ENCODE measurements at regions not wholly inside any gene's neighbourhood (a gene's known extent, or its start where the extent isn't known, plus 50 kb on each side); places are given as distances from the start of the nearest gene placed in this dataset.

- H3K27me3 ChIP-seq (ENCODE audit: control insufficient read depth, insufficient read depth, low read length) = no peaks in the 10 kb centered on the region
Measured at GRCh38 chr3:28118087-28118486, 123.3 kb upstream of the CMC1 start.

GRCh38 chr3:28122227-28122626, 119.2 kb upstream of the CMC1 start:
- Histone ChIP-seq H3K4me3 (ENCODE audit: low read depth, low read length) (no peak overlapping the region), H3K36me3 (ENCODE audit: control insufficient read depth, insufficient read depth, low read length) (no peaks in the 10 kb centered on the region), H3K27me3 (ENCODE audit: control insufficient read depth, insufficient read depth, low read length) (no peaks in the 10 kb centered on the region)
- no peak for DNase-seq (ENCODE audit: low read depth)
- no peak for TF ChIP-seq CTCF (IDR thresholded peaks at IDR 0.05; ENCODE audit: insufficient read depth, low read length, poor library complexity, severe bottlenecking)

More at GRCh38 chr3:28118087-28118486, 123.3 kb upstream of the CMC1 start:
- no peak for DNase-seq (ENCODE audit: low read depth)
- no peak for TF ChIP-seq CTCF (IDR thresholded peaks at IDR 0.05; ENCODE audit: insufficient read depth, low read length, poor library complexity, severe bottlenecking)
- H3K4me3 ChIP-seq (ENCODE audit: low read depth, low read length) = no peak overlapping the region
- no peaks in the 10 kb centered on the region for H3K36me3 ChIP-seq (ENCODE audit: control insufficient read depth, insufficient read depth, low read length)

- Histone ChIP-seq H3K4me3 (ENCODE audit: low read depth, low read length) (no peak overlapping the region), H3K27me3 (ENCODE audit: control insufficient read depth, insufficient read depth, low read length) (no peaks in the 10 kb centered on the region), H3K36me3 (ENCODE audit: control insufficient read depth, insufficient read depth, low read length) (no peaks in the 10 kb centered on the region)
- DNase-seq (ENCODE audit: low read depth) = no peak
- no peak for TF ChIP-seq CTCF (IDR thresholded peaks at IDR 0.05; ENCODE audit: insufficient read depth, low read length, poor library complexity, severe bottlenecking)
Measured at GRCh38 chr3:28124882-28125281, 116.5 kb upstream of the CMC1 start.

- no peak for TF ChIP-seq CTCF (IDR thresholded peaks at IDR 0.05; ENCODE audit: insufficient read depth, low read length, poor library complexity, severe bottlenecking)
- no peaks in the 10 kb centered on the region for H3K27me3 ChIP-seq (ENCODE audit: control insufficient read depth, insufficient read depth, low read length)
- DNase-seq (ENCODE audit: low read depth) = no peak
Measured at GRCh38 chr3:28125342-28125741, 116.1 kb upstream of the CMC1 start.

GRCh38 chr3:28130836-28131235, 110.6 kb upstream of the CMC1 start:
- DNase-seq (ENCODE audit: low read depth) = no peak
- TF ChIP-seq CTCF (IDR thresholded peaks at IDR 0.05; ENCODE audit: insufficient read depth, low read length, poor library complexity, severe bottlenecking) = no peak
- Histone ChIP-seq H3K27me3 (ENCODE audit: control insufficient read depth, insufficient read depth, low read length) (no peaks in the 10 kb centered on the region), H3K36me3 (ENCODE audit: control insufficient read depth, insufficient read depth, low read length) (no peaks in the 10 kb centered on the region), H3K4me3 (ENCODE audit: low read depth, low read length) (no peak overlapping the region)

More at GRCh38 chr3:28125342-28125741, 116.1 kb upstream of the CMC1 start:
- Histone ChIP-seq H3K36me3 (ENCODE audit: control insufficient read depth, insufficient read depth, low read length) (no peaks in the 10 kb centered on the region), H3K4me3 (ENCODE audit: low read depth, low read length) (no peak overlapping the region)

- H3K4me3 ChIP-seq (ENCODE audit: low read depth, low read length) = no peak overlapping the region
- DNase-seq (ENCODE audit: low read depth) = no peak
- no peaks in the 10 kb centered on the region for H3K36me3 ChIP-seq (ENCODE audit: control insufficient read depth, insufficient read depth, low read length)
- no peak for TF ChIP-seq CTCF (IDR thresholded peaks at IDR 0.05; ENCODE audit: insufficient read depth, low read length, poor library complexity, severe bottlenecking)
- no peaks in the 10 kb centered on the region for H3K27me3 ChIP-seq (ENCODE audit: control insufficient read depth, insufficient read depth, low read length)
Measured at GRCh38 chr3:28132941-28133340, 108.5 kb upstream of the CMC1 start.
